GM23338 (cell line): ENCODE measurements at regions not wholly inside any gene's neighbourhood (a gene's known extent, or its start where the extent isn't known, plus 50 kb on each side); places are given as distances from the start of the nearest gene placed in this dataset.

ENCODE experiments used
- ATAC-seq: fragments of 200-7000 bp; cut with Tn5 transposase; 3 replicates; pipeline ENCODE4 v1.9.1; 2020
- DNase-seq: peaks from one replicate; pipeline ENCODE4 v3.0.0-alpha.2; 2015; ENCODE audit warnings: low spot score
- H2AFZ ChIP-seq: fragments of 200-600 bp; sonication (generic); 2 replicates; pipeline ENCODE4 v1.8.0; 2016; ENCODE audit warnings: antibody characterized with exemption, mild to moderate bottlenecking, moderate library complexity
- H3F3A ChIP-seq: fragments of 200-600 bp; sonication (generic); replicated peaks from 2 replicates; pipeline ENCODE4 v1.8.0; 2017; ENCODE audit warnings: antibody characterized with exemption, mixed run types, low read depth
- H3K27ac ChIP-seq: fragments of 200-600 bp; sonication (generic); 2 replicates; pipeline ENCODE4 v1.6.1; 2016; ENCODE audit warnings: low read depth
- H3K27me3 ChIP-seq: fragments of 200-600 bp; sonication (generic); 2 replicates; pipeline ENCODE4 v1.8.0; 2016; ENCODE audit warnings: mild to moderate bottlenecking, mixed run types, moderate library complexity; ENCODE audit not compliant: insufficient read depth
- H3K36me3 ChIP-seq: fragments of 200-600 bp; sonication (generic); 2 replicates; pipeline ENCODE4 v1.8.0; 2016; ENCODE audit warnings: mild to moderate bottlenecking; ENCODE audit not compliant: insufficient read depth
- H3K4me1 ChIP-seq: fragments of 200-600 bp; sonication (generic); 2 replicates; pipeline ENCODE4 v1.8.0; 2016; ENCODE audit warnings: mild to moderate bottlenecking, moderate library complexity; ENCODE audit not compliant: insufficient read depth
- H3K4me2 ChIP-seq: fragments of 200-600 bp; sonication (generic); 2 replicates; pipeline ENCODE4 v1.7.1; 2017; ENCODE audit warnings: mixed run types
- H3K4me3 ChIP-seq: fragments of 200-600 bp; sonication (generic); 2 replicates; pipeline ENCODE4 v1.6.1; 2016; ENCODE audit warnings: mixed run types
- H3K79me2 ChIP-seq: fragments of 200-600 bp; sonication (generic); replicated peaks from 2 replicates; pipeline ENCODE4 v1.8.0; 2017; ENCODE audit warnings: mild to moderate bottlenecking; ENCODE audit not compliant: insufficient read depth
- H3K9me2 ChIP-seq: fragments of 200-600 bp; sonication (generic); 2 replicates; pipeline ENCODE4 v1.8.0; 2017; ENCODE audit not compliant: insufficient read depth
- H4K20me1 ChIP-seq: fragments of 200-600 bp; sonication (generic); replicated peaks from 2 replicates; pipeline ENCODE4 v1.8.0; 2017; ENCODE audit warnings: mild to moderate bottlenecking; ENCODE audit not compliant: insufficient read depth
- H3K27ac Mint-ChIP-seq: 2 replicates; pipeline ENCODE4 v1.8.0; 2020; ENCODE audit warnings: inconsistent platforms, mild to moderate bottlenecking, moderate library complexity, mixed read lengths
- H3K27me3 Mint-ChIP-seq: 3 replicates; pipeline ENCODE4 v1.8.0; 2022; ENCODE audit warnings: low read depth, mild to moderate bottlenecking, moderate library complexity, mixed read lengths, inconsistent platforms; ENCODE audit not compliant: insufficient read depth, poor library complexity
- H3K36me3 Mint-ChIP-seq: 3 replicates; pipeline ENCODE4 v1.8.0; 2021; ENCODE audit warnings: low read depth, mild to moderate bottlenecking, inconsistent platforms, moderate library complexity, mixed read lengths
- H3K4me1 Mint-ChIP-seq: 3 replicates; pipeline ENCODE4 v1.8.0; 2020; ENCODE audit warnings: mild to moderate bottlenecking, inconsistent platforms, mixed read lengths
- H3K4me3 Mint-ChIP-seq: 3 replicates; pipeline ENCODE4 v1.8.0; 2021; ENCODE audit warnings: moderate library complexity, mild to moderate bottlenecking, inconsistent platforms, mixed read lengths
- H3K9me3 Mint-ChIP-seq: 3 replicates; pipeline ENCODE4 v1.8.0; 2020; ENCODE audit warnings: moderate library complexity, mild to moderate bottlenecking, inconsistent platforms, mixed read lengths
- CREB1 ChIP-seq: fragments of 250-450 bp; sonication (Bioruptor Pico); IDR thresholded peaks from 2 replicates; pipeline ENCODE4 v1.5.0; 2020; ENCODE audit warnings: low read depth, mild to moderate bottlenecking, moderate library complexity
- CTCF ChIP-seq, 2 experiments: fragments of 200-600 bp in 1 of 2; sonication (generic) in 1 of 2; conservative IDR thresholded peaks; 2 replicates each; pipeline versions ENCODE4 v1.5.1 to v1.6.1; 2016 to 2017; ENCODE audit warnings: antibody characterized with exemption in 2 of 2, low read depth in 2 of 2, mild to moderate bottlenecking in 2 of 2, moderate library complexity in 1 of 2
- ETS1 ChIP-seq: IDR thresholded peaks from 2 replicates; pipeline ENCODE4 v1.6.1; 2016; ENCODE audit warnings: antibody characterized with exemption
- EZH2phosphoT487 ChIP-seq: fragments of 200-600 bp; sonication (generic); IDR thresholded peaks from one replicate; pipeline ENCODE4 v1.8.1; 2018; ENCODE audit warnings: antibody characterized with exemption; ENCODE audit not compliant: unreplicated experiment
- NANOG ChIP-seq: IDR thresholded peaks from 2 replicates; pipeline ENCODE4 v1.6.1; 2016; ENCODE audit warnings: antibody characterized with exemption, borderline replicate concordance
- POLR2AphosphoS5 ChIP-seq: IDR thresholded peaks from 2 replicates; pipeline ENCODE4 v1.6.1; 2016; ENCODE audit warnings: antibody characterized with exemption, low read depth
- REST ChIP-seq: IDR thresholded peaks from one replicate; pipeline ENCODE4 v1.6.1; 2018; ENCODE audit warnings: antibody characterized with exemption; ENCODE audit not compliant: unreplicated experiment
- STAT1 ChIP-seq: IDR thresholded peaks from one replicate; pipeline ENCODE4 v1.6.1; 2016; ENCODE audit warnings: antibody characterized with exemption; ENCODE audit not compliant: unreplicated experiment
- ZNF114 ChIP-seq: fragments of 250-450 bp; sonication (Bioruptor Pico); IDR thresholded peaks from 2 replicates; pipeline ENCODE4 v1.5.0; 2020; ENCODE audit warnings: mild to moderate bottlenecking, moderate library complexity
- ZNF331 ChIP-seq: fragments of 250-450 bp; sonication (Bioruptor Pico); IDR thresholded peaks from 2 replicates; pipeline ENCODE4 v1.5.0; 2020; ENCODE audit warnings: low read depth, mild to moderate bottlenecking, moderate library complexity

GRCh38 chr18:78621141-78621755 is 358.4 kb upstream of the SALL3 start:
- Histone ChIP-seq H3K4me1 (no peaks in the 10 kb centered on the region), H3K4me3 (no peak overlapping the region), H3K27ac (no peak overlapping the region), H3K4me2 (no peak overlapping the region), H3K79me2 (no peaks in the 10 kb centered on the region), H3K36me3 (no peaks in the 10 kb centered on the region), H4K20me1 (no peaks in the 10 kb centered on the region), H3K9me2 (no peaks in the 10 kb centered on the region), H3K27me3 (no peaks in the 10 kb centered on the region), H3F3A (no peaks in the 10 kb centered on the region), H2AFZ (no peak overlapping the region)
- no peak for TF ChIP-seq ETS1
- no peak for TF ChIP-seq REST
- TF ChIP-seq POLR2AphosphoS5, result no peak
- no peak for TF ChIP-seq CTCF (conservative IDR thresholded peaks at IDR 0.05; ENCODE audit: low read depth in 2 of 2)
- no peak for TF ChIP-seq CREB1 (CRISPR knock-in tag)
- Mint-ChIP-seq H3K4me3 (no peak overlapping the region), H3K4me1 (no peaks in the 10 kb centered on the region), H3K27me3 (no peaks in the 10 kb centered on the region), H3K27ac (no peak overlapping the region), H3K36me3 (peaks cover 32% of the 10 kb centered on the region), H3K9me3 (peaks cover 97% of the 10 kb centered on the region)
- ATAC-seq (no peak), DNase-seq (no peak)

GRCh38 chr18:78622251-78622906 is 357.2 kb upstream of the SALL3 start:
- no peak for ATAC-seq
- no peaks in the 10 kb centered on the region for H3K4me1 Mint-ChIP-seq
- Histone ChIP-seq H3K36me3 (no peaks in the 10 kb centered on the region), H3K4me2 (no peak overlapping the region), H3K9me2 (no peaks in the 10 kb centered on the region), H3F3A (no peaks in the 10 kb centered on the region), H3K4me3 (no peak overlapping the region), H3K27ac (no peak overlapping the region), H4K20me1 (no peaks in the 10 kb centered on the region), H2AFZ (no peak overlapping the region), H3K27me3 (no peaks in the 10 kb centered on the region), H3K4me1 (no peaks in the 10 kb centered on the region), H3K79me2 (no peaks in the 10 kb centered on the region)
- no peaks in the 10 kb centered on the region for H3K27me3 Mint-ChIP-seq
- DNase-seq, result no peak
- H3K36me3 Mint-ChIP-seq, result peaks cover 24% of the 10 kb centered on the region
- no peak overlapping the region for H3K27ac Mint-ChIP-seq
- H3K4me3 Mint-ChIP-seq, result no peak overlapping the region
- H3K9me3 Mint-ChIP-seq, result peaks cover 97% of the 10 kb centered on the region
- TF ChIP-seq EZH2phosphoT487 (no peak), NANOG (no peak), ZNF331 (CRISPR knock-in tag) (no peak), CTCF (conservative IDR thresholded peaks at IDR 0.05; ENCODE audit: low read depth in 2 of 2) (no peak), STAT1 (no peak), ETS1 (no peak), CREB1 (CRISPR knock-in tag) (no peak), ZNF114 (CRISPR knock-in tag) (no peak)
